Epithelial cell of prostate (primary cell): ENCODE measurements at regions not wholly inside any gene's neighbourhood (a gene's known extent, or its start where the extent isn't known, plus 50 kb on each side); places are given as distances from the start of the nearest gene placed in this dataset.

Experiments used
- DNase-seq: peaks from one replicate; pipeline ENCODE4 v3.0.0-alpha.2; 2011; ENCODE audit warnings: low read depth, low spot score
- H3K27ac ChIP-seq: fragments of 450-650 bp; 2 replicates; pipeline ENCODE4 v1.5.1; 2017; ENCODE audit warnings: mild to moderate bottlenecking

DNA sequence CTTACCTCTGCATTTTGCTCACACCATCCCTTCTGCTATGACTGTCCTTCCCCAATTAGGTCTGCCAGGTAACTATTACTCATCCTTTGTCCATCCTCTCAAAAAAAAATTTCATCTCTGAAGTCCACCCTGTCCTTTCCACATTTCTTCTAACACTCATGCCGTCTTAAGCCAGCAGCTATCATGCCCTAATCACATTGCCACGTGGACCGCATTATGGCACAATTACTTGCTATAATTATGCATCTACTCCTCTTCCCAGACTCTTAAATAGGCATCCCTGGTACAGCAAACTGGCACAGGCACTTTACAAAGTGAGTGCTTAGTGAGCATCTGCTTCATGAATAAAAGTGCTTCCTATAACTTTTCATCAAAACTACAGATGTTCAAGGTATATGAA is 295.4 kb upstream of the ESRRG start:
- no peak overlapping the region for H3K27ac ChIP-seq
- DNase-seq: no peak

DNA sequence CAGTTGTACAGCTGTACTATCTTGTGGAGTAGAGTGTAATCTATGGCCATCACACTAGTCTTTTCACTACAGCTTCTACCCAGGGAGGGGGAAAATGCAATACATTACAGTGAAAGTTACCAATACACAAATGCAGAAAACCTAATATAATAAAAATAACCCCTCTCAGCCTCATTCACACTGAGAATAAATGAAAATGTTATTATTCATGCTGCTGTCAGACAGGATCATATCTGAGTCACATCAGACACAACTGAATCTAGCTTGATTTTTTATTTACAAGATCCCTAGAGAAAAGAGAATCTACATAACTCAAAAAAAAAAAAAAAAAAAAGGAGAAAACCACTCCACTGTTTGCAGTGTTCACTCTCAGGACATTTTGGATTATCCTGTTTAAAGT is 293.9 kb upstream of the ESRRG start:
- no peak overlapping the region for H3K27ac ChIP-seq
- no peak for DNase-seq

DNA sequence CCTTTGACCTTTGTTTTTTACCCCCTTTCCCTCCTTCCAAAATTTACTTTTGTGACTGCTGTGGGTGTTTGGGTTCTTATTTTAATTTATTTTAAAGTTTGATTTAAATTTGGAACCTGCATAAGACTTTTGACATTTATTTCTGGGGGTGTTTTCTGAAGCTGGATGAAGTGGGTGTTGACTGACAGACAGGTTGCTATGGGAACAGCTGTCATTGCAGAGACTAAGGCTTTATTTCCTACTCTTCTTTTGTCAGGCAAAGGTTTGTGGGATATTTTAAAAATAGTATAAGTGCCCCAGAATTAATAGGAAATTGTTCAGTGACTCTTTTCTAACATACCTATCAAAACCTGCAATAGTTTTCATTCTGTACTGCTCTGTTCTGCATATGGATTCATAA is 290.8 kb upstream of the ESRRG start:
- H3K27ac ChIP-seq: no peak overlapping the region

DNA sequence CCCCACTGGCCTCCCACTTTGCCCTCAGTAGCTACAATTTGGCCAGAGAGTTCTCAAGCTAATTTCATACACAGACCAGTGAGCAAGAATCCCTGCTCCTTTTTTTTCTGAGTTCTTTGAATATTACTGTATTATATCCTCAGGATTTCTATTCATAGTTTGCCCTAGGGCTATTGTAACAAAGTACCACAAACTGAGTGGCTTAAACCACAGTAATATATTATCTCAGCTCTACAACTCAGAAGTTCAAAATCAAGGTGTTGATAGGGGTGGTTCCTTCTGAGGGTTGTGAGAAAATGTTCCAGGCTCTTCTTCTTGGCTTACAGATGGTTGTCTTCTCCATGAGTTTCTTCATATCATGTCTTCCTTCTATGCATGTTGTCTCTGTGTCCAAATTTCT is 289.4 kb upstream of the ESRRG start:
- no peak for DNase-seq
- H3K27ac ChIP-seq: no peak overlapping the region

More for the DNA sequence above, 290.8 kb upstream of the ESRRG start:
- no peak for DNase-seq

DNA sequence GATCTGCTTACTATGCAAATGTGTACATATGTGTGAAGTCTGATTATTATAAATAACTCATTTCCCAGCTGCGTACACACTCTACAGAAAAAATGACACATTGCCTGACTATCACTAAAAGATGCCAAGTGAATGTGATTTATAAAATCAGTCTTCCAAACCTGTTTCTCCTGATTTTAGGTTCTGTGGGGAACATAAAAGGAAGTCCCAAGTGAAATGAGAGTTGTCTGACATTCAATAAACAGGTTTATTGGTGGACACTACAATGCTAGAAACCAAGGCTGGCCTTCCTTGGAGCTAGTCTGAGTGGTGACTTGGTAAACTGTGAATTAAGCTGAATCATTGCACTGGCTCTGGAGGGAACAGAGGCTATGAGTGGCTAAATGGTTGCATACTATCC is 287.9 kb upstream of the ESRRG start:
- DNase-seq: no peak
- H3K27ac ChIP-seq: no peak overlapping the region

DNA sequence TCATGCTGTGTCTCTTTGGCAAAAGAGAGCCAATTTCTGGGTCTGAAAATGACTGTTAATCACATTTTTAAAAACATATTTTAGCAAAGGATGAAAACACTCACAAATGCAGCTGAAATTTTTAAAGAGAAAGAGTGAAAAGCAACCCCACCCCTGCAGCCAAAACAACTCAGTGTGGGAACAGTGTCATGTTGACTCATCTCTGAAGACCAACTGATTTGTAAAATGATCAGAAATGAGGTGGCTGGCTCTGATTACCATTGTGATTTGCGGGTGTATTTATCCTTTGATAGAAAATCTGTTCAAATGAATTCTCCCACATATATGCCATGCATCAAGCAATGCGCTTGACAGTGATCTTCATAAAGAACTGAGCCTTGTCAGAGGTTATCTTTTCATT is 287.0 kb upstream of the ESRRG start:
- no peak overlapping the region for H3K27ac ChIP-seq
- DNase-seq: no peak

DNA sequence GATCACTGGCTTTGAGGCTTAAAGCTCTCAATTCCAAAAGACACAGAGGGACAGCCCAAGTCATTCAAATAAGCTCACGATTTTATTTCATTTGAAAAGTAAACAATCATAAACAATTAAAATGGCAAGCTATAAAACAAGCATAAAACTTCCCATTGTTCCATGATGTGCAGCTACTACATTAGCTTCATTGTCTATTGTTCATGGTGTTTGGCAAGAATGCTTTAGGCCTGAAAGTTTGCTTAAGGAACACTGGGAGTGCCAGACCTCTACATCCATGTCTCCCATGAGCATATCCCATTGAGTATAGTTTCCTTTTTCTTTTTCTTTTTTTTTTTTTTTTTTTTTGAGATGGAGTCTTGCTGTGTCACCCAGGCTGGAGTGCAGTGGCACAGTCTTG is 286.1 kb upstream of the ESRRG start:
- no peak for DNase-seq
- no peak overlapping the region for H3K27ac ChIP-seq

DNA sequence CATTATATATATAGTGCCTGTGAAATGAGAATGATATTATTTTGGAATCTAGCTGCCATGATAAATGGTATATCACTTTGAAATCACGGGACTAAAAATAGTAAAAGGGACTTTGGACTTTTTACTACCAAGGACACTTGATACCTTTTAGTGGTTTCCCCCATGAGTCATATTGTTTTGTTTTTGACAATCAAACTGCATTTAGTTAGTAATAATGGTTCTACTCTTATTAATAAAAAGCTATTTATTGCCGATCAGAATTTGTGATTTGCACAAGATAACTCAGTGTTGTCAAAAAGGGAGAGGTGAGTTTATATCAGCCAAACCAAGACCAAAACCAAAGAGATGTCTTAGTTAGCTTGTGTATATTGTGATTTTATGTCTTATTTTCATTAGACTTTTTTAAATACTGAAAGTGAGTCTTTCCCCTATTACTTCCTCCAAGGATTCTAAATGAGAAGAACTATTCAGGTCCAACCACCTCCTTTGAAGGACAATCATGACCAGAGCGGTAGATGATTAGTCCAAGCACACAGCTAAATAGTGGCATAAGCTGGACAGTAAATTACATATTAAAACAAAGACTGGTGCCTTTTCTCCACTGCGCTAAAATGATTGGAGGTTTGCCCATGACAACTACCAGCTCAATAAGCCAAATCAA is 281.7 kb upstream of the ESRRG start:
- H3K27ac ChIP-seq: no peak overlapping the region
- no peak for DNase-seq

DNA sequence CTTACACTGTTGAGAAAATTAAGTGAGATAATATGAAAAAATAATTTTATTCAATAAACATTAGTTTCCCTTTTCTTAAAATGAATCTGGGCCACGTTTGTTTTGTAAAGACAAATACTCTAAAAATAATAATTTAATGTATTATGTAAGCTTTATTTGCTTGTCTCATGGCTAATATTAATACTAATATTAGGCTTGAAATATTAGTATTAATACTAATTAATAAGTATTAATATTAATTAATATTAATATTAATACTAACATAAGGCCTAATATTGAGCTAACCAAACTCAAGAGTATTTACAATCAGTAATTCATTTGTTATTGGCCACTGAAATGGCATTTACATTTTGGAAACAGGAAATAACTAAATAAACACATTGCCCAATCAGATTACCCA is 280.1 kb upstream of the ESRRG start:
- DNase-seq: no peak
- no peak overlapping the region for H3K27ac ChIP-seq

DNA sequence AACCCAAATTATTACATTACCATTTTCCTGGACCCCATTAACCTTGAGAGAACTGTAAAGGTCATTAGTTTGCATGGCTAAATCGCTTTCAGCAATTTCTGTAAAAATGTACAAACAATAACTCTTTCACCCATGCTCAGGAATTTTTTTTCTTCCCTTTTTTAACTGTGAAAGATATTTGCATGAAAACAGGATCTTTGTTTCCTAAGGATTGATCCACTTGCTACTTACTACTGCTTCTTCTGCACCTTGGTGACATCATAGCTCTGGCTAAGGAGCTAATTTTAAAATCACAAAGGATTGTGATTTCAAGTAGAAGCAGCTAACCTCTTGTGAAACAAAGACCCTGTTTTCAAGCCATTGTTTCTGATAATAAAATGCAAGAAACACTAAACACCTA is 274.6 kb upstream of the ESRRG start:
- no peak for DNase-seq
- H3K27ac ChIP-seq: no peak overlapping the region

DNA sequence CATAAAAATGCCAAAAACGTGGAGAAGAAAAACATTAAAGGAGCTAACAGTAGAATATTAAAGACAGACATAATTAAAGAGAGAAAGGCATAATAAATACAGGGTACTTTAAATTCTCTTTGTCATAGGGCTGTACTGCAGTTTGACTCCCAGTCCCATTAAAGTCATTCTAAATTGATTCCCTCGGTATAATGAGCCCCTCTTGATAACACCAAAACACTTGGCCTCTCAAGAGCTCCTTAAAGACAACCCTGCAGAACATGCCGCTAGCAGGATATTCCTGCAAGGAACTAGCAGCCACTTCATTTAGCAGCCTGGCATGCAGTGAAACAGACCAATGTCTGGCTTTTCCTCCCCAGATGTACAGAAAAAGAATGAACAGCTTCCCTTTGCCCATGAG is 273.8 kb upstream of the ESRRG start:
- DNase-seq: no peak
- no peak overlapping the region for H3K27ac ChIP-seq

DNA sequence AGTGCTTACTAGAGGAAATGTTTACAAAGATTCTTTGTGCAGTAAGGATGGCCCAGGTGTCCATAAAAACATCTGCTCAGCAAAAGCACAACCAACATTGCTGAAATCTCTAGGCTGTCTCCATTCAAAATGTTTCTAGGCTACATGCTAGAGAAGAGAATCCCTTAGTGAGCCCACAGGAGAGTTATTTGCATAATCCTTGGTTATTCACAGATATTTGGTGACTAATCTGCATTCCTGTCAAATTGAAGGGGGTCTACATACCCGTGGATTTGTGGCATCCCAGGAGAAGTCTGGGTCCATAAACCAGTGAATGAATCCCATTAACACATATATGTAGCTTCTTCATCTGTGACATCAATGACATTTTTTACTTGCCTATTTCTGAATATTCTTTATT is 261.3 kb upstream of the ESRRG start:
- DNase-seq: no peak
- no peak overlapping the region for H3K27ac ChIP-seq

DNA sequence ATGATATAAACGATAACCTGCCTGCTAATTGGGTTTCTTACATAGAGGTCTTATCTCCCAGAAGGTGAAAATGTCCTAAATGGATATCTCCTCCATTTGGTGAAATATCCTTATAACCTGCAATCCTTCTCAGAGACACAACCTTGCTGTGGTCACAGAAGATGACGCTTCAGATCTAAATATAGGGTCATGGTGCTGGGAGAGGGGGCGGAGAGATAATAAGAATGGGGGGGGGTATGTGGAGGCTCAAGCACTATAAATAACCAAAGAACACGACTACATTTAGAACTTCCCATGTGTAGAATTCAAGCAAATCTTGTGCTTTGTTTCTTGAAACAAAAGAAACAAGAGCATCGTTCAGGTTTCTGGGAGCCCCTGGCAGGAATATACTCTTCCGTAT is 260.6 kb upstream of the ESRRG start:
- no peak overlapping the region for H3K27ac ChIP-seq
- DNase-seq: no peak

DNA sequence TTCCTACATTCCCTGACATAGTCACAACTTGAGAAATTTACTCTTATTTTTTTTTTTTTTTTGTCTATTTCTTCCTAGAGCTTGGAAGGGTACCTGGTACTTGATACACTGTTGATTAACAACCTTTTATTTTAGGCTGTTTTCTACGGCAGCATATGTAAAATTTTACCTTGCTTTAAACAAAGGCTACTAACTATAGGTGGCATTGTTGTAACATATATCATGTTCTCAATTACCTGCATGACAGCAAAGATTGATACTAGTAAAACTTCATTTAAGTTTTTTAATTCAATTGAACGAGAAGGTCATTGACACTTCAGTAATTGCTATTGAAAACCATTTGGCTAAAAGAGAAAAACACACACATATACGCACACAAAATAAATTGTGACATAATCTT is 238.3 kb upstream of the ESRRG start:
- peak overlapping the region; percentile 66 for H3K27ac ChIP-seq
- DNase-seq: no peak

DNA sequence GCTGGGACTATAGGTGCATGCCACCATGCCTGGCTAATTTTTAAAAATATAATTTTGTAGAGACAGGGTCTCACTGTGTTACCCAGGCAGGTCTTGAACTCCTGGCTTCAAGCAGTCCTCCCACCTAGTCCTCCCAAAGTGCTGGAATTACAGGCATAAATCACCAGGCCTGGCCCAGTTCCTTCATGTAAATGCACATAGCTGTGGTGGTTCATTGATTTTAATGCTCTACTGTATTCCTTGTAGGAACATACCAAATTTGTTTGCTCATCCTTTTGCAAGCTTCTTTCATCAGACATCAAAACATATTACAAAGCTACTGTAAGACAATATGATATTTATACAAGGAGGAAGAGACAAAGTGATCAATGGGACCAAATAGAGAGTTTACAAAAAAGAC is 237.5 kb upstream of the ESRRG start:
- DNase-seq: no peak
- H3K27ac ChIP-seq: peak overlapping the region; percentile 66

DNA sequence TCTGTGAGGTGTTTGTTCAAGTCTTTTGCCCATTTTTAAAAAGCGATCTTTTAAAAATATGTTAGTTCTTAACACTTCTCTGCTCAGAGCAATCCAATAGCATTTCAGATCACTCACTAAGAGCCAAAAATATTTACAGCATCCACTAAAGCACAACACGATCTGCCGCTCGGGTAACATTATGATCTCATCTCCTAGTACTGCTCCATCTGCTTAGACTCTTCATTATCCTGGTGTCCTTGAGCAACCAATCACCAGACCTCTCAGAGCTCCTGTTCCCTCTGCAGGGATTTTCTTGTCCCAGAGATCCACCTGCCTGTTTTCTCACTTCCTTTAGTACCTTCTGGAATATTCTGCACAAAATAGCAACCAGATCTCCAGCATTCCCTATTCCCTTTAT is 235.3 kb upstream of the ESRRG start:
- H3K27ac ChIP-seq: no peak overlapping the region
- DNase-seq: no peak

DNA sequence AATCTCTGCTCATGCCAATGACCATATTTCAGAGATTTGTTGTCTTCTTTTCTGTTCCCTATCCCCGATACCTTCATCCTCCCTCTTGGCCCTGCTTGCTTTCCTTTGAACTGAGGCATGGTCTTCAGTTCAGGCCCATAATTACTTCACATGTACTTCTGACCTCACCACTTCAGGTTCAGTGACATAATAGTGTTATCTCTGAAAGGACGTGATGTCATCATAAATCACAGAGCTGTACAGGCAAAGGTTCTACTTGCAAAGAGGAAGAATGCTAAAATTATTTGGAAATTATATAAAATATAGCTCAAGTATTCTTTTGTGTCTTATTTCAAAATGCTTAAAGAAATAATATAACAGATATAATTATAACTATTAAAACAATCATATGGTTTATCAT is 230.3 kb upstream of the ESRRG start:
- H3K27ac ChIP-seq: no peak overlapping the region
- DNase-seq: no peak

DNA sequence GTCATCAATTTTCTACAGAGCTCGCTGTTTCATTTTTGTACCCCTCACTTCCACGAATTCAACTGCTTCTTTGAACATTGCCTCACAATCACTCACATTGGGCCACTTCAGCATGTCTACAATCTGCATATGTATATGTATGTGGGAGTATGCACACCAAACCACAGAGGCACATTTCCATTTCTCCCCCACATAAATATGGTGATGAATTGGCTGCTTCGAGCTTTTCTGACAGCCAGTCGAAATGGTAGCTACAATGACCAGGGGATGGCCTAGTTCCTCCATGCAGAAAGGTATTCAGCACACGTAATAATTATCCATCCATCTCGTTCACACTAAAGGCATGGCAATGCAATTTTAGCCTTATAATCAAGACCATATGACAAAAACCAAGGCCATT is 229.6 kb upstream of the ESRRG start:
- H3K27ac ChIP-seq: no peak overlapping the region
- DNase-seq: no peak

DNA sequence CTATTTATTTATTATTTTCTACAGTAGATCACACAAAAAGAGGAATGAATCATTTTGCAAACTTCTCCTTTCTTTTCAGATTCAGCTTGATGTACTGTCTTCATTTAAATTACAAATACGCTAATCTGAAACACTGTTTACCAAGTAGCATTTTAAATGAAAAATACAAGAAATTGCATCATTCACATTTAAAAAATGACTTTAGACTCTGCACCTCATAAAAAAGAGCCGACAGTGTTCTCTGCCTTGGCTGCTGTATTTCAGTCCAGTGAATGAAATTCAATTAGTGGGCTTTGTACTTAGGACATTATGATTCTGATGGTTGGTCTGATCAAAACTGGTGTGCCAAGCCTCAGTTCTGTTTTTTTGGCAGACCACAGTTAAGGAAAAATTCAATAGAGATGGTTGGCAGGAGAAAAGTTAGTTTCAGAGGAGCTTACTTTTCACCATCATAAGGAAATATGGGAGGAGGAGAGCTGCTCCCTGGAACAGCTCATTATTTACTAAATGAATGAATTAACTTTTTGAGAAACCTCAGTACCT is 222.4 kb upstream of the ESRRG start:
- no peak for DNase-seq
- H3K27ac ChIP-seq: no peak overlapping the region

DNA sequence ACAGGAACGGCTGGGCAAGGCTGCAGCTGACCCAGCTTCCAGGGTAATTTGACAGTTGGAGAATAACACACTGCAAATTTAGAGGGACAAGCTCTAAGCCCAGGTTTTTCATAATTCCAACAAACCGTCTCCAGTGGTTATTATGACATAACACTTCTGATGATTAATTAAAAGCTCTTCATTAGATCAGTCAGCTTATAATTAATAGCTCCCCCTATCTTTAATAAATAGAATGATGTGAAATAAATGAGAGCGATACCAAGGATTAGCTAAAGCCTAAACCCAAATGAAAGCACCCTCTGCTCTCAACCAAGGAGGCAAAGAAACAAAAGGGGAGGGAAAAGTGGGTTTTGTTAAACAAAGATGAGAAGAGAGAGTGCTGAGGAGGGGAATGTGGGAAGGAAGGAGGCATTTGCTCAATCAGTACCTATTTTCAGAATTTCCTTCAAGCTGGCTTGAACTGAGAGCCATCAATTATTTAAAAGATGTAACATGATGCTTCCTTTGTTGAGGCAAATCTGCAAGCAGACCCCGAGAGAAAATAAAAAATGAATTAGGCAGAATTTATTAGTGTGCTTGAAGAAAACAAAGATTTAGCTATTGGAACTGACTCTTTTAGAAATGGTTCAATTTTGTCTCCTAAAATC is 221.8 kb upstream of the ESRRG start:
- H3K27ac ChIP-seq: no peak overlapping the region
- no peak for DNase-seq

DNA sequence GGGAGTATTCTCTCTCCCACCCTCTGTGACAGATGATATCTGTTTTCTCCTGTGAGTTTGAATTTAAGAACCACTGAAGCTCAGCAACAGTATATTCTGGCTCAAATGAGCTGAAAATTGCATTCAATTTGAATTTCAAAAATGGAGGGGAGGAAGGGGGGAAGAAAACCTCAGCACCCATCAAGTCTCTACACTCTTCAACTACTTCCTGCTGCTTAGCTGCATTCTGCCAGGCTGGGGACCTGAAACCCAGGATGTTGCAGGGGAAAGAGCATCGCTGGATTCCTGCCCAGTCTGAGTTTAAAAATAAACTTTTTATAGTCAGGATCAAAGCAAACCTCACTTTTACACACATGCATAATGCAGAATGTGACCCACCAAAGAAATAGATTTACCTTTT is 214.3 kb upstream of the ESRRG start:
- H3K27ac ChIP-seq: no peak overlapping the region
- no peak for DNase-seq

DNA sequence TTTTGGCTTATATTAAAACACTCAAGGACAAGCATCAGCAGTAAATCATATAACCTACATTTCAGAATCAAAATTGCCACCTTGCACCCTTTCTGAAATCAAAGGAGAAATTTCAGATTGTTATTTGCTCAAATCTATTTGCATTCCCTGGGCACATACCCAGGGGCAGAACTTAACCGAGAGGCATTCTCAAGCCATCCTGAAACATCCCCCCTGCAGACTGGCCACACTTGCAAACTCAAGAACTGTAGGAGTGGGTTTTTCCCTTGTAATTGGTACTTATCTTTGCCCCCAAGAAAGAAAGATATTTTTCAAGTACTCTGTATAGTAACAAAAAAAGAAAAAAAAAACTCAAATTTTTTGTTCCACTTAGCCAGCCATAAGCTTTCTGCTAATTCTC is 213.6 kb upstream of the ESRRG start:
- DNase-seq: no peak
- no peak overlapping the region for H3K27ac ChIP-seq
